22Rv1 (cell line): ENCODE measurements at regions not wholly inside any gene's neighbourhood (a gene's known extent, or its start where the extent isn't known, plus 50 kb on each side); places are given as distances from the start of the nearest gene placed in this dataset.

Experiments
- H3K27ac ChIP-seq: fragments of 450-650 bp; 2 replicates; pipeline ENCODE4 v1.5.1; 2017
- ZFX ChIP-seq: fragments of 450-650 bp; IDR thresholded peaks from 2 replicates; pipeline ENCODE4 v1.6.1; 2017; ENCODE audit warnings: antibody characterized with exemption, borderline replicate concordance
- TF ChIP-seq, protein P1 (sequence below): fragments of 450-650 bp; IDR thresholded peaks from 2 replicates; pipeline ENCODE4 v1.5.1; 2017; ENCODE audit warnings: mild to moderate bottlenecking

DNA sequence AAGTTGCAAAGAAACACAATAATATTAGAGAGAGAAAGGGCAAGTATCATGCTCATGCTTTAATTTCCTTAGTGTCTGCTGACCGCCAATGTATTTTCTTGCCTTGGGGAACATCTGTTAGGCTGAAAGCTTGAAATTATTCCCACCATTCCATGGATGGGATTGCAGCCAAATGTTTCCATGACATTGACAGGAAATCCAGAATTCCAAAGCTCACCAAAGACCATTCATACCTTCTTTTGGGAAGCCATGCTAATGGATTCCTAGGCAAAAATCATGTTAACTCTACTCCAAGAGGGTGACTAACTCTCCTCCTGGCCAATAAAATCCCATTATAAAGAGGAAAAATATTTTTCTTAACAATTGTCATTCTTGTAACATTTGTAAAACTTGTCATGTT is 661.4 kb upstream of the FAT3 start:
- TF ChIP-seq ZFX: no peak
- TF ChIP-seq, protein P1, sequence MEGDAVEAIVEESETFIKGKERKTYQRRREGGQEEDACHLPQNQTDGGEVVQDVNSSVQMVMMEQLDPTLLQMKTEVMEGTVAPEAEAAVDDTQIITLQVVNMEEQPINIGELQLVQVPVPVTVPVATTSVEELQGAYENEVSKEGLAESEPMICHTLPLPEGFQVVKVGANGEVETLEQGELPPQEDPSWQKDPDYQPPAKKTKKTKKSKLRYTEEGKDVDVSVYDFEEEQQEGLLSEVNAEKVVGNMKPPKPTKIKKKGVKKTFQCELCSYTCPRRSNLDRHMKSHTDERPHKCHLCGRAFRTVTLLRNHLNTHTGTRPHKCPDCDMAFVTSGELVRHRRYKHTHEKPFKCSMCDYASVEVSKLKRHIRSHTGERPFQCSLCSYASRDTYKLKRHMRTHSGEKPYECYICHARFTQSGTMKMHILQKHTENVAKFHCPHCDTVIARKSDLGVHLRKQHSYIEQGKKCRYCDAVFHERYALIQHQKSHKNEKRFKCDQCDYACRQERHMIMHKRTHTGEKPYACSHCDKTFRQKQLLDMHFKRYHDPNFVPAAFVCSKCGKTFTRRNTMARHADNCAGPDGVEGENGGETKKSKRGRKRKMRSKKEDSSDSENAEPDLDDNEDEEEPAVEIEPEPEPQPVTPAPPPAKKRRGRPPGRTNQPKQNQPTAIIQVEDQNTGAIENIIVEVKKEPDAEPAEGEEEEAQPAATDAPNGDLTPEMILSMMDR: no peak
- no peak overlapping the region for H3K27ac ChIP-seq

DNA sequence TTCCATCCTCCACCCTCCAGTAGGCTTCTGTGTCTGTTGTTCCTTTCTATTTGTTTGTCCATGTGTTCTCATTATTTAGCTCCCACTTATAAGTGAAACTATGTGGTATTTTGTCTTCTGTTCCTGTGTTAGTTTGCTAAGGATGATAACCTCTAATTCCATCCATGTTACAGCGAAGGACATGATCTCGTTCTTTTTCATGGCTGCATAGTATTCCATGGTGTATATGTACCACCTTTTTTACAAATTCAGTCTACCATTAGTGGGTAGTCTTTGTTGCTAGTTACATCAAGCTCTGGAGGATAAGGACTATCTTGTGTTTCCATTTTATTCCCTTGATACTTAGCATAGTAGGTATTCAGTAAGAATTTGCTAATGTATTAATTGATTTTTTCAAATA is 664.2 kb upstream of the FAT3 start:
- no peak overlapping the region for H3K27ac ChIP-seq
- TF ChIP-seq, protein P1: no peak
- no peak for TF ChIP-seq ZFX

DNA sequence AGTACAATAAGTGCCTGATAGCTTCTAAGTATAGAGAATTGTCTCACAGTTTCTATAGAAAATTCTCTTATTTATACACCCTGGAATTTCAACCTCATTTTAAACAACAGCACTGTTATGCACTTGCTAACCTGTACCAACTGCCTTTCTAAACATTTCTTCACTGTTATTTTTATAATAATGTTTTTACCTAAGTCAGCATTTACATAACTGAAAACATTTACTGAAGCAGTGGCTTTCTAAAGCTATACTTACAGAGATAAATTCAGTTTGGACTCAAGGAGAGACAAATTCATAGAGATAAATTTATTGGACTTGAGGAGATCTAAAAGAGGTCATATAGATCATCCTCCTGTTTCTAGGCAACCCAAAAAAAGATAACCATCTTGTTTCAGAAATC is 686.6 kb upstream of the FAT3 start:
- H3K27ac ChIP-seq: no peak overlapping the region
- TF ChIP-seq, protein P1: no peak

DNA sequence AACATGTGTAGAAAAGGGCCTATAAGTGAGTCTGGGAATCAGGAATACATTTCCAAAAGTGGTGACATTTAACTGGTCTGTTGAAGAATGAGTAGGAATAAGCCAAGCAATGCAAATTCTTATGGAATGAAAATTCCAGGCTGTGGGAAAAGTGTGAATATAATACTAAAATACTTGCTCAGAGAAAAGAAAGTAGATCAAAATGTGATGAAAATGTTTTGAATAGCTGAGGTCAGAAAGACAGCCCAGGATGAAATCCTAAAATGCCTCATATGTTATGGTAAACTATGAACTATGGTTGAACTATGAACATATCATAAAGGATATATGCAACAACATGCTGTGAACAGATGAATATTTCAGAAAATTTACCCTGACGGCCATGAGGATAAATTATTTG is 688.3 kb upstream of the FAT3 start:
- no peak overlapping the region for H3K27ac ChIP-seq
- TF ChIP-seq ZFX: no peak
- TF ChIP-seq, protein P1: no peak

DNA sequence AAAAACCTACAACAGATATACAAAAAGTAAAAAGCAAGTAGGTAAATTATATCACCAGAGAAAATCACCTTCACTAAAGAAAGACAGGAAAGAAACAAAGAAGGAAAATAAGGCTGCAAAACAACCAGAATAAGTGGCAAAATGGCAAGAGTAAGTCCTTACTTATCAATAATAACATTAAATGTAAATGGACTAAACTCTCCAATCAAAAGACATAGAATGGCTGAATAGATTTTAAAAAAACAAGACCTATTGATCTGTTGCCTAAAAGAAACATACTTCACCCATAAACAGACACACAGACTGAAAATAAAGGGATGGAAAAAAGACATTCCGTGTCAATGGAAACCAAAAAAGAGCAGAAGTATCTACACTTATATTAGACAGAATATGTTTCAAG is 695.7 kb upstream of the FAT3 start:
- no peak for TF ChIP-seq ZFX
- TF ChIP-seq, protein P1: no peak
- H3K27ac ChIP-seq: no peak overlapping the region

DNA sequence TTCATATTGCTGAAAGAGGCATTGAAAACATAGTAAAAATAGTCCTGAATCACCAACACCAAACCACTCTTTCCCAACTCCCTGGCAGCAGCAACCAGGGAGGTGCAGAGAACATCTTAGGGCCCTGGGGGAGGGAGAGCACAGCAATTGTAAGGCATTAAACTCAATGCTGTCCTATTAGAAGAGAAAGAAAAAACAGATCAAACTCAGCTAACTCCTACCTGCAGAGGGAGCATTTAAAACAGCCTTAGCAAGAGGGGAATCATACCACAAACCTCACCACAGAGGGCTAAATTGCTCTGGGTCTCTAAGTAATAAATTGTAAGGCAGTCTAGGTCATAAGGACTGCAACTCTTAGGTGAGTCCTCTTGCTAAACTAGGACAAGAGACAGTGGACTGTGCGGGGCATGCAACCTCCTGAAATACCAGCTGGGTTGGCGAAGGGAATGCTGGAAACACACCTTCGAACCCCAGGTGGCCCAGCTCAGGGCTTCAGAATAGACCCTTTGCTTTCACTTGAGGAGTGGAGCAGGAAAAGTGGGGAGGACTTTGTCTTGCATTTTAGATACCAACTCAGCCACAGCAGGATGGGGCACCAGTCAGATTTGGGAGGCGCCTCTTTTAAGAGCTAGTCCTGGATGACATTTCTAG is 697.1 kb upstream of the FAT3 start:
- TF ChIP-seq, protein P1: no peak
- no peak for TF ChIP-seq ZFX

DNA sequence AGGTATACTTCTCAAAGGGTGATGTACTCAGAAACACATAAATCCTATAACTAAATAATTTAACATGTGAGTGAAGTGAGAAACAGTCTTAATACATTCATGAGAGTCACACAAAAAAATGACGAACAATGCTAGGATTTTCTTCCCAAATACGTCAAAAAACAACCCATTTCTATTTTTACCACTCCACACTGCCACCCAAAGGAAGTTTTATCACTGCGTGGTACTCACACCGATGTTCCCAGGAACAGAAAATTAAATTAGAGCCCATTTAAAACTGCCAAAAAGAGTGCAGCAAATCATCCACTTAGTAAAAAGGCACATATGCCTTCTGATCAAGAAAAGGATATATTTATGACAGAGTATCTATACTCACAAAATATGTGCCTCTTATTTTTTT is 710.9 kb upstream of the FAT3 start:
- no peak overlapping the region for H3K27ac ChIP-seq
- TF ChIP-seq, protein P1: peak; percentile 30
- no peak for TF ChIP-seq ZFX

More for the DNA sequence above, 697.1 kb upstream of the FAT3 start:
- H3K27ac ChIP-seq: no peak overlapping the region
